Loucy (cell line): ENCODE measurements at regions not wholly inside any gene's neighbourhood (a gene's known extent, or its start where the extent isn't known, plus 50 kb on each side); places are given as distances from the start of the nearest gene placed in this dataset.

ENCODE experiments used
- EZH2phosphoT487 ChIP-seq: fragments of 200-600 bp; IDR thresholded peaks from 2 replicates; pipeline ENCODE4 v1.6.1; 2018; ENCODE audit warnings: antibody characterized with exemption, mild to moderate bottlenecking, moderate library complexity, borderline replicate concordance
- TF ChIP-seq, protein P1 (sequence below): fragments of 200-600 bp; sonication (generic); conservative IDR thresholded peaks from 2 replicates; pipeline ENCODE4 v1.5.1; 2014; ENCODE audit warnings: mild to moderate bottlenecking, antibody characterized with exemption, low read length

DNA sequence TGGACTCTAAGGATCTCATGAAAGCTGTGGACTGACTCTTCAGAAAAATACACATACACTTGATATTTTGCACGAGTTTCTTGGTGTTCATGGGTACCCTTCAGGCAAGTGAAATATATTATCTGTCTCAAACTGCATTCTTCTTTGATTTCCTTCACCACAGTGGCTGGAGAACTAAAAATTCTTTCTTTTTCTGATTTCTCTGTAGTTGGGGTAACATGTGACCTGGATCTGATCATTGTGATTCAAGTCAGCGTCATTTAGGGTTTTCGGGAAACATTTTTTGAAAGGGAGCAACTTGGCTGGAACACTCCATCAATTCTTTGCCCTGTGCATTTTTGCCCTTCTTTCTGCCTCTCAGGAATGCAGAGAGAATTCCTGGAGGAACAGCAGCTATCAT, 205.8 kb downstream of the OR2B2 start:
- TF ChIP-seq, protein P1, sequence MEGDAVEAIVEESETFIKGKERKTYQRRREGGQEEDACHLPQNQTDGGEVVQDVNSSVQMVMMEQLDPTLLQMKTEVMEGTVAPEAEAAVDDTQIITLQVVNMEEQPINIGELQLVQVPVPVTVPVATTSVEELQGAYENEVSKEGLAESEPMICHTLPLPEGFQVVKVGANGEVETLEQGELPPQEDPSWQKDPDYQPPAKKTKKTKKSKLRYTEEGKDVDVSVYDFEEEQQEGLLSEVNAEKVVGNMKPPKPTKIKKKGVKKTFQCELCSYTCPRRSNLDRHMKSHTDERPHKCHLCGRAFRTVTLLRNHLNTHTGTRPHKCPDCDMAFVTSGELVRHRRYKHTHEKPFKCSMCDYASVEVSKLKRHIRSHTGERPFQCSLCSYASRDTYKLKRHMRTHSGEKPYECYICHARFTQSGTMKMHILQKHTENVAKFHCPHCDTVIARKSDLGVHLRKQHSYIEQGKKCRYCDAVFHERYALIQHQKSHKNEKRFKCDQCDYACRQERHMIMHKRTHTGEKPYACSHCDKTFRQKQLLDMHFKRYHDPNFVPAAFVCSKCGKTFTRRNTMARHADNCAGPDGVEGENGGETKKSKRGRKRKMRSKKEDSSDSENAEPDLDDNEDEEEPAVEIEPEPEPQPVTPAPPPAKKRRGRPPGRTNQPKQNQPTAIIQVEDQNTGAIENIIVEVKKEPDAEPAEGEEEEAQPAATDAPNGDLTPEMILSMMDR = no peak
- TF ChIP-seq EZH2phosphoT487 = no peak
